ENCODE measurements at regions not wholly inside any gene's neighbourhood (a gene's known extent, or its start where the extent isn't known, plus 50 kb on each side); places are given as distances from the start of the nearest gene placed in this dataset.

DNA sequence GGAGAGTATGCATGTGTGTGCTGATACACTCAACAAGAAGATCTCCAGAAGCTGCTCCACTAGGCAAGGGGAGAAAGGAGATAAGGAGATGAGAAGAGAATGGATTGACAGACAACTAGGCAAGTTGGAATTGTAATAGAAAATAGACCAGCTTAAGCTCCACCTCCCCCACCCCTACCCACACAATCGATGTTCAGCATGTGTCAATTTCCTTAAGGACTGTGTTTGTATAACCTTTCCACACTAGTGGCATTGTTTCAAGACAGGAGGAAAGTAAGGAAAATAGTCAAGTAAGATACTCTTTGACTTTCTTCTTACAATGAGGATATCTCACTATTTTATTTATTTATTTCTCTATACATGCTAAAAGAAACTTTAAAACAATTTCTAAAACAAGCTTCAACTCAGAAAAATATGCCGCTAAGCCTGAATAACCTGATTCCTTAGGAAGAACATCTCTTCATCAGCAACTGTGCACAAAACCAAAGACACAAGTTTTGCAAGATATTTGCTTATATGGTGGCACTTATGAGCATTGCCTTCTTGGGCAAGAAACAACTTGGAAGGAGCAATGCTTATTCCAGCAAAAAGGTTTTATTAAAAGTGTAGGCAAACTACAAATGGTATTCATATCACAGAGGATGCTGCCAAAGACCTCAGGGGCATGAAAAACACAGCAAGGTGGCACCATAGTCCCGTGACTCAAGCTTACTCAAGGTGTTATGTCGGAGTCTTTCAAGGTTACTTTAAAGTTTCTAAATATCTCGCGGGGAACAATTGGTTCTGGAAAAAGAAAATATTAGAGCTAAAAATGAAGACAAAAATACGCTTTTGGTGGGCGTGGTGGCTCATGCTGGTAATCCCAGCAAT is 249.1 kb downstream of the COL12A1 start:
- TF ChIP-seq POLR2A (IDR thresholded peaks at IDR 0.05), result no peak
- TF ChIP-seq, protein P1, sequence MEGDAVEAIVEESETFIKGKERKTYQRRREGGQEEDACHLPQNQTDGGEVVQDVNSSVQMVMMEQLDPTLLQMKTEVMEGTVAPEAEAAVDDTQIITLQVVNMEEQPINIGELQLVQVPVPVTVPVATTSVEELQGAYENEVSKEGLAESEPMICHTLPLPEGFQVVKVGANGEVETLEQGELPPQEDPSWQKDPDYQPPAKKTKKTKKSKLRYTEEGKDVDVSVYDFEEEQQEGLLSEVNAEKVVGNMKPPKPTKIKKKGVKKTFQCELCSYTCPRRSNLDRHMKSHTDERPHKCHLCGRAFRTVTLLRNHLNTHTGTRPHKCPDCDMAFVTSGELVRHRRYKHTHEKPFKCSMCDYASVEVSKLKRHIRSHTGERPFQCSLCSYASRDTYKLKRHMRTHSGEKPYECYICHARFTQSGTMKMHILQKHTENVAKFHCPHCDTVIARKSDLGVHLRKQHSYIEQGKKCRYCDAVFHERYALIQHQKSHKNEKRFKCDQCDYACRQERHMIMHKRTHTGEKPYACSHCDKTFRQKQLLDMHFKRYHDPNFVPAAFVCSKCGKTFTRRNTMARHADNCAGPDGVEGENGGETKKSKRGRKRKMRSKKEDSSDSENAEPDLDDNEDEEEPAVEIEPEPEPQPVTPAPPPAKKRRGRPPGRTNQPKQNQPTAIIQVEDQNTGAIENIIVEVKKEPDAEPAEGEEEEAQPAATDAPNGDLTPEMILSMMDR (IDR thresholded peaks at IDR 0.05), result no peak

All from uterus (tissue), 2 donors.